ENCODE measurements at regions not wholly inside any gene's neighbourhood (a gene's known extent, or its start where the extent isn't known, plus 50 kb on each side); places are given as distances from the start of the nearest gene placed in this dataset.
A peak's percentile ranks its signal among the peaks of the same experiment; 100 is the strongest.
"Not testable (repeated sequence)": the region's sequence is repeated elsewhere in the genome, so short reads cannot be mapped to it uniquely, and the experiment has no call there.

DNA sequence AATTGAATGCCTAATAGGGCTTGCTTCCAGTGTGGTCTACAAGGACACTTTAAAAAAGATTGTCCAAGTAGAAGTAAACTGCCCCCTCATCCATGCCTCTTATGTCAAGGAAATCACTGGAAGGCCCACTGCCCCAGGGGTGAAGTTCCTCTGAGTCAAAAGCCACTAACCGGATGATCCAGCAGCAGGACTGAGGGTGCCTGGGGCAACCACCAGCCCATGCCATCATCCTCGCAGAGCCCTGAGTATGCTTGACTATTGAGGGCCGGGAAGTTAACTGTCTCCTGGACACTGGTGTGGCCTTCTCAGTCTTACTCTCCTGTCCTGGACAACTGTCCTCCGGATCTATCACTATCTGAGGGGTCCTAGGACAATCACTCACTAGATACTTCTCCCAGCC lies 411.5 kb downstream of the TENT5A start:
- DNase-seq (ENCODE audit: low spot score) = no peak

DNA sequence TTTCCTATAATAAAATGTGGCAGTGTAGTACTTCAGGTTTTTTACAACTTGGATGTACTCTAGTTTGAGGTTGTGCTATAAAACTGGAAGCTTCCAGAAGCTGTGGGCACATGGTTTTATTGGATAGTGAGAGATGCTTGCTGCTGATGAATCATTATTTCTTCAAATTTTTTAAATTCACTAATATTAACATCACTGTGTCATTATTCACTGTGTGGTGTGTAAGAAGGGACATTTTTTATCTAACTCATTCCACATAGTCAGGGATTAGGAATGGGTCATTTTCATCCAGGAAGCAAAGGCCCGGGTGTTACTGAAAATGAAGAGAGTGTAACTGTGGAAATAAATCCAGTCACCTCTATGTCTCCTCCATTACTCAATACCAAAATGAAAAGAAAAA lies 421.0 kb downstream of the TENT5A start:
- no peak for DNase-seq (ENCODE audit: low spot score)

DNA sequence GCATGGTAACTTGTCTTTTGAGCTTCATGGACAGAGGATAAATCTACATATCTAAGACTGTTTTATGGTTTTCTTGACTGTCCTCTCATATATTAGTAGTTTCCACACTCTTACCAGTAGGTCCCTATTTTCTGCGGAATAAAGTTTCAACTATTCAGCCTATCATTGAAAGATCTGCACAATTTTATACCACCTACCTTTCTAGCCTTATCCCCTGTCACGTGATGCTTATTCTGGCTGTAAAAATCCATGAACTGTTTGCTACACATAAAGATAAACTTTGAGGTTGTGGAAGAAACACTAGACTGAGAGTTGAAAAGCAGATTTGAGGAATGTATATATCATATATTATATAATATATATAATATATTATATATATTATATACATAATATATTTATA lies 423.8 kb downstream of the TENT5A start:
- DNase-seq (ENCODE audit: low spot score) = no peak

DNA sequence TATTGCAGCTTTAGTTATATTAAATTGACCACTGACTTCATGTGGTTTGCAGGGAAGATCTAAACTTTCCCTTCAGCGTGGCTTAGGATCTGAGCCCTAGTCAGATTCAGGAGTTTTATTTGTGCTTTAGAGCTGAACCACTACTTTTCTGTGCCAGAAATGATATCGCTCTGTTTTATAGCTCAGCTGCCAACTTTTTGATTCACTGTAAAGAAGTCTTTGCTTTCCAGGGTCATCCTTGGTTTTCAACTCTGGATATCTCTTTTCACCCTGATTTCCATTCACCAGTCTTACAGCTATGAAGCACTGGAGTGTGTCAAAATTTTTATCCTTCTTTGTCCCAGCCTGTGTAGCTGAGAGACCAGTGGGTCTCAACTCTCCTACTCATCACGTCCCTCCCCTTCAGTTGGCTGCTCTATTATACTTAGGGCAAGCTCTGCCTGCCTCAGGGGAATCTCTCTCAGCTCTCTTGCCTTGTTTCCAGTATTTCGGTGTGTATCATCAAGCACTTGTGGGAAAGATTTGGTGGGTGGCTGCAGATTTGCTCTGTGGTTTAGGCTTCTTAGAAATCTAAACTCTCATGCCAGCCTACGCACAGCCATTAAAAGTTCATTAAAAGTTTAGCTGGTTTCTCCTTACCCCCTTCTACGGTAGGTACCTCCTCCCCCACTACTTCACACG lies 425.5 kb downstream of the TENT5A start:
- no peak for DNase-seq (ENCODE audit: low spot score)

DNA sequence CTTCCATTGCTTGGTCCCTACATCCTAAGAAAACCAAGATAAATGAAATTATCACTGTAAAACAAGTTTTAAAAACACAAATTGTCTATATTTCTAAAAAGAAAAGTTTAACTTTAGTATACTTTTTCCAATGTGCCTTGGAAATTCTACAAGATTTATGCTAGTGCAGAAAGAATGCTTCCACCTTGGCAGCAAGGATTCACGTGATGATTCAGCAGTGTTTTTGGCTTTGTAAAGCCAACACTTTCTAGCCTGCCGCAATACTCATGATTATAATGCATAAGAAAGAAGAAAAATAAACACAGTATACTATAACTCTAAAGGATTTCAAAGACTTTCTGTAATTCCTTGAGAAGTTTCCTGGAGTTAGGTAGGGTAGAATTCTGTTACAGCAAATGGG lies 442.7 kb downstream of the TENT5A start:
- DNase-seq (ENCODE audit: low spot score) = no peak

DNA sequence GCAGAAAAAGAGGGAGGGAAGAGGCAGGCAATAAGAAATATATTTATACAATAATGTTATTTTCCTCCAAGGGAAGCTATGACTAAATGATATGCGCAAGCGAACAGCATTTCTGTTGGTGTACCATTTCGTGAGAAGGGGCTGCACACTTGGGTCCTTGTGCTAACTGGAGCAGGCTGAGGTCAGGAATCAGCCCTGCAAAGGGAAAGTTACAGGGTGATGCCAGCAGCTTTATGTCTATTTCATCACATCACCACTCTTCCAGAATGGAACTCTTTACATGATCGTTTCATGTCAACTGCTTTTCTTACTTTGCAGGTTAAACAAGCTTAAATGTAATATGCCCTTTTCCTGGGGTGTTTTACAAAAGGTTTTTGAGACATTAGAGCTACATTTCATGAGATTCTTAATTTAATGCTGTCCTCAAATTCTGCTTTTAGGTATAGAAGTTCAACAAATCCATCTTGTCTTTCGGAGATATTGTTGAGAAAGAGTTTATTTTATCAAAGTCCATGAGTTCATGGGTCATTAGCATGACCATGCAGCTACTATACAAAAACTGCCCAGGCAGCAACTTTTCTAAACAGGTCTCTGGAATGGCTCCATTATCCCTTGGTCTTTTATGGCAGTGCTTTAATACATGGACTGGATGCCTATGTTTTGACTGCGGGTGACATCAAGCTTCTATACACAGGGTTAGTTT lies 443.8 kb downstream of the TENT5A start:
- no peak for DNase-seq (ENCODE audit: low spot score)

DNA sequence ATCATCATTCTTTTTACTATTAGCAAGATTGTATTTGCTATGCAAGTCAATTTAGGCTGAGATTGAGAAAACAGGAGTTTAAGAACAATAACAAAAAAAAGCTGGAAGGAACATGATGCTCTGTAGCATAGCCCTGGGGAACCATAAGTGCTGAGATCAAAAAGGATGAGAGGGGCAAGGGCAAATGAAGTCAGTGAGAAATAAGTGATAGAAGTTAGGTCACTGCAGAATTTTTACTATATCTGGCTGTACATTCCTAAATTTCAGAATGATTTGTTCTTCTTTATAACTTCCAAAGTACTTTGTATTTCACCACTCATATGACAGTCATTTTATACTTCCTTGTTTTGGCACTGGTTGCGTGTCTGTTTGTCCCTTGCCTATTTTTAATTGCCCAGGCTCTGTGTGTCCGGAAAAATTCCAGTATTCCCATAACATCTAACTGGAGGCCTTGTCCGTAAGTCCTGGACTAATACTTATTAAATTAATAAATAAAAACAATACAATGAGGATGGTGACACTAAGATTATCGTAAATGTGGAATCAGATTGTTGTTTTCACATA lies 444.7 kb downstream of the TENT5A start:
- DNase-seq (ENCODE audit: low spot score) = no peak

DNA sequence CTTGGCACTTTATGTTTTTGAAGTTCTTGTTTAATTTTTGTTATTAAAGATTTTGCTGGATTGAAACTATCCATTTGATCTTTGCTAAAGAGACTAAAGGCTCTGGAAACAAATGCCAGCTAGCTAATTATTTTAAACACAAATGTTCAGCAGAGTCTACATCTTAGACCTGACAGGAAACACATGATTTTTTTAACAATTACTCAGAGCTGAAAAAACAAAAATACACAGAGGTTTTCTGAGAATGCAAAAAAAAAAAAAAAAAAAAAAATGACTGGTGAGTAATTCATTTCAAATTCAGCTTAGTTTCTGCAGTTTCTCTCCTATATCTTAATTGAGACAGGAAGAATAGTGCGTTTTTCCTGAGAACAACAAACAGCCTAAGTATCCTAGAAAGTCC lies 448.0 kb downstream of the TENT5A start:
- DNase-seq (ENCODE audit: low spot score) = no peak

DNA sequence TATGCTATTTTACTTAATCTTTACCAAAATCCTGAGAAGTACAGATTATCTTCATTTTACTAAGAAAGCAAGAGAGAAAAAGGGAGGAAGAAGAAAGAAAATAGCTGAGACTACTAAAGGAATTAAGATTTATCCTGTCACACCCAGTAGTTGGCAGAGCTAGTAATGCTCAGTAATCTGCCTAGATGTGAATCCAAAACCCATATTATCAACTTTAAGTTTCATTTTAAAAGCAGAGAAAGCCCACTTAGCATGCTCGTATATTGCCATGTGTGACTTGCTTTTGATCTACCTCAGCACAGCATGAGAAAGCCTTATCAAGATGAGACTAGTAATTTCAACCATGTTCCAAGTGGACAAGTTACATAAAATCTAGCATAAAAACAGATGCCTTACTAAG lies 451.5 kb downstream of the TENT5A start:
- no peak for DNase-seq (ENCODE audit: low spot score)

DNA sequence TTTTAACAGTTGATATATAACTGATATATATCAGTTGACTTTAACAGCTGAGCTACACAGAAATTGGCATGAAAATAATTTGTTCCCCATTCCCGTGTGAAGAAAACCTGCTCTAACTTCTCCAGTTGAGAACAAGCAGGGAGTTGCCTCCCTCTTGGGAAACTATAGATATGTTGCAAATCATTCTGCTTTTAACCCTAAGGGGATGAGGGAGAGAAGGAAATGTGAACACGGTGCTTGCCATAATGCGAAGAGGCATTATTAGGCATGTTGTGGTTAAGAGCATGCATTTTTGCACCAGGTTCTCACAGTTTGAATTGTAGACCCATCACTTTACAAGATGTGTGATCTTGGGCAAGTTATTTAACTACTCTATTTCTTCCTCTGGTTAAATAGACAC lies 453.7 kb downstream of the TENT5A start:
- no peak for DNase-seq (ENCODE audit: low spot score)

DNA sequence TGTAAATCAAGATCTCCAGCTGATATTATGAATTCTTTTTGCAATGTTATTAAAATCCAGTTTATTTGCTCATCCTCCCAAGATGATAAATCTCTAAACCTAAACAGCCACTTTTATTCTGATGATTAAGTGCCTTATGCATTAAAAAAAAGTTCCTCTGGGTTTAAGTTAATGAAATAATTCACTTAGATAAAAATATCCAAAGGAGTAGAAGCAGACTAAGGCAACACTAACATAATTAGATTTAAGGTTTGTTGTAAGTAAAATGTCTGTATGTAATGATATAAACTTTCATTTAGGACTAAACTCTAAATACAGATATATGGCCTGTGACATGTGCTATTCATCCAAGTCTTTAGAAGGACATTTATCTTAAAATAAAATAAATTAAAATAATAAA lies 457.2 kb downstream of the TENT5A start:
- DNase-seq (ENCODE audit: low spot score) = no peak

DNA sequence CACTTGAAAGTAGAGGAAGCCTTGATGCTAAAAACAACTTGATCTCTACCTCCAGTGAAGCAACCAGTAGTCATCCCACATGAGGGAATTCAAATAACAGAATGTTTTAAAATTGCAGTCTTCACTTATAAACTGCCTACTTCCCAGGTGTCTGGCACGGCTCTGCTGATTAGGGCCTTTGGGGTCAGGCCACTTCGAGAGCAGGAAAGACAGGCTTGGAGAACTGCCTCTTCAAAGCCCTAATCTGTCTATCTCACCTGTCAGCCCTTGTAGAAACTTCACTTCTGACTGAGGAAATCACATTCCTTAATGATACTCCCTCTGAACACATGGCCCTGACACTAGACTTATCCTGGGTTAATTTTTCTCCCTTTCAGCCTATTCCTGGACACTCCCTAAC lies 458.6 kb downstream of the TENT5A start:
- no peak for DNase-seq (ENCODE audit: low spot score)

DNA sequence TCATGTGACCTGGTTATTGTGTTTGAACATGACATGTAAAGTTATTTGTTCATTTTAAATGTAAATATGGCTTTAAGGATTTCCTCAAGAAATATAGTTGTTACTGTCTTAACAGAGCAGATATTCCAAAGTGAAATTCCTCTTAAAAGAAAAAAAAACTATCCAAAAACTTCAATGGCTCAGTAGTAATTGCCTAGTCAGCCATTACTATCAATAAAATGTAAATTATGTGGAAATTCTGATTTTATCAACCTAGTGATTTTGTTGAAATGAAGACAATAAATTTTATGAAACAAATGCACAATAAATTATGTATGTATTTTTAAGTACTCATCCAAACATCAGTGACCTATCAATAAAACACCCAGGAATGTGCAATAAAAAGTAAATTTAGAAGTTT lies 463.3 kb downstream of the TENT5A start:
- DNase-seq (ENCODE audit: low spot score) = no peak

DNA sequence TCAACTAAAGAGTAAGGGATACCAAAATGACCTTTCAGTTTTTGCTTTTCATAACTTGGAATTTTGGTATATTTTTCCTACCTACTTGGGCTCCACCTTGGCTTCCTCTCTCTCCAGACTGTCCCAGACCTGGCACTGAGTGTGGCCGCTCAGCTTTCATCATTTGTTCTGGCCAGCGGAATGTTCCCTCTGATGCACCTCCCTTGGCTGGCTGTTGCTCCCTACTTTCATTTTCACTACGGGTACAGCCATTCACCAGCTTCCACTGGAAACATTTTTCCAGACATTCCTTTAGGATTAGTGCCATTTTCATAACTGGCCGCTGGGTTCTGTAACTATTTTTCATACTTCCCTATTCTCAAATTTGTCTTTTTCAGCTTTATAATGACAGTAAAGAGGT lies 487.4 kb downstream of the TENT5A start:
- DNase-seq (ENCODE audit: low spot score) = no peak

DNA sequence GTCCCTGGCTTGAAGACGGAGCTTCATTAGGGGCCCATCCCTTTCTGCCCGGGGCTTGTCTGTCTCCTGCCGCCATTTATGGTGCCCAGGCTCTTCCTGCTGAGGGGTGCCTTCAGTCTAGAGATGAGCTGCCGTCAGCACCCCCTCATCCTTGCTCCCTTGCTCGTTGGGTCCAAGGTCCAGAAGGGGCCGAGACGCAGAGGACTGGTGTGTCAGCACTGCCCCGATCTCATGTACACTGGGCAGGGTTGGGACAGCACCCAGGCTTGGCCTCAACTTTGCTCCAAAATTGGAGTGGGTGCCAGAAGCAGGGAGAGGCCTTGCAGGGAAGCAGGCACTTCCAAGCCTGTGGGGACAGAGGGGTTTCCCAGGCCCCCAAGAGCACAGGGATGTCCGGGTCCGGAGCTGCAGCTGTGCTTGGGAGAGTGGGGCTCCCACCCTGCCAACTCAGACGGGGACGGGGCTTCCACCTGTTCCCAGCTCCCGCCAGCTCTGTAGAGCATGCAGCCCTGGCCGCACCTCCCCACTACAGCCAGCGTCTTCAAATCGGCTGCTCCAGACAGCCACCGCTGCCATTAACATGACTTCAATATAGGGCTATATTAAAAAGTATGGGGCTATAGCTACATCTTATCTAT lies 488.8 kb downstream of the TENT5A start:
- no peak for DNase-seq (ENCODE audit: low spot score)

DNA sequence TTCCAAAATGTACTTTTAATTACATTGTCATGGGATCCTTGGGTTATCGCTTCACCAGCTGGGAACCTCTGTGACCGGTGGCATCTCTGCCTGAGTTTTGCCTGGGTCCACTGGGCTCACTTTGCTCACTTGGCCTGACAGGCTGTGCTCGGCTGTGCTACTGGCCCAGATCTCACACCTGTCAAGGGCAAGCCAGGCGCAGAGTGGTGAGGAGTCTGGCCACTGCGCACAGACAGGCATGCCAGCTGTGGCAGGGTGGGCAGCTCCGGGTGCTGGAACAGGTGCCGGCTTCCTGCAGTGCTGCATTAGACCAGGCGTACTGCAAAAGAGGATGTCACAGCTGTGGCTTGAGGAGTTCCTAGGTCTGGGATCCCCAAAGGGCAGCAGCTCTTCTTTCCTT lies 489.8 kb downstream of the TENT5A start:
- DNase-seq (ENCODE audit: low spot score) = no peak

DNA sequence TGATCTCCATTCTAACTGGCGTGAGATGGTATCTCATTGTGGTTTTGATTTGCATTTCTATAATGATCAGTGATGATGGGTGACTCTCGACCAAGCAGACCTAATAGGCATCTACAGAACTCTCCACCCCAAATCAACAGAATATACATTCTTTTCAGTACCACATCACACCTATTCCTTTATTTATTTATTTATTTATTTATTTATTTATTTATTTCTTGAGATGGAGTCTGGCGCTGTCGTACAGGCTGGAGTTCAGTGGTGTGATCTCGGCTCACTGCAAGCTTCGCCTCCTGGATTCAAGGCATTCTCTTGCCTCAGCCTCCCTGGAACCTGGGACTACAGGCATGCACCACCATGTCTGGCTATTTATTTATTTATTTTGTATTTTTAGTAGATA lies 496.3 kb downstream of the TENT5A start:
- DNase-seq (ENCODE audit: low spot score) = not testable (repeated sequence)

DNA sequence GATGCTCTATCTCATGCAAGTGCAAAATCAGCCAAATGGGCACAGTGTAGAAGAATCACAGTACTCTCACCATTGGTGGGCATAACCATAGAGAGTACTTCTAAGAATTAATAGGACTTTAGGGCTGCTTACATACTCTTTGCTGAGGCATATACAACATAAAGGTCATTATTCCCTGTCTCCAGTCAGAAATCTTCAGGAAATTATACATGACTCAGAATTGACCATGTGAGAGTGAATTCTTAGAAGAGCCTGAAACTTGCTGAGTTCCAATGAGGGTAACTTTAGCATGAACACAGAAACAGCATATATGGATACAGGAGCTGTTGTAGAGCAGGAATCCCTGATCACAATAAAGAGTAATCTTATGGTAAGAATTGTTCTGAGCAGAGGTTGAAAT lies 498.7 kb downstream of the TENT5A start:
- DNase-seq (ENCODE audit: low spot score) = no peak

DNA sequence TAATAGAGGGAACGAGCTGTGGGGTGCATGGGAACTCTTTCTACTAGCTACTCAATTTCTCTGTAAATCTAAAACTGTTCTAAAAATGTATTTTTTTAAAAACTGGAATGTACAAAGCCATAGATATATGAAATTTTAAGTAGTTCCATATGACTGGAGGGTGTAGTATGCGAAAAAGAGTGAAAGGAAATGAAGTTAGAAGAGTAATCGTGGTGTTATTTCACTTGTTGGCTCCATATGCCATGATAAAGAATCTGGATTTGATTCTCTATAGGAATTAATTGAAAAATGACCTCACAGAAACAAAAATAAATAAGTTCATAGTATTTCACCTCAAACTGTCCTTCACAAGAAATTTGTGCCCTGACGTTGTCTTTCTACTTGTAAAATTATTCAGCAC lies 500.2 kb downstream of the TENT5A start:
- no peak for DNase-seq (ENCODE audit: low spot score)

DNA sequence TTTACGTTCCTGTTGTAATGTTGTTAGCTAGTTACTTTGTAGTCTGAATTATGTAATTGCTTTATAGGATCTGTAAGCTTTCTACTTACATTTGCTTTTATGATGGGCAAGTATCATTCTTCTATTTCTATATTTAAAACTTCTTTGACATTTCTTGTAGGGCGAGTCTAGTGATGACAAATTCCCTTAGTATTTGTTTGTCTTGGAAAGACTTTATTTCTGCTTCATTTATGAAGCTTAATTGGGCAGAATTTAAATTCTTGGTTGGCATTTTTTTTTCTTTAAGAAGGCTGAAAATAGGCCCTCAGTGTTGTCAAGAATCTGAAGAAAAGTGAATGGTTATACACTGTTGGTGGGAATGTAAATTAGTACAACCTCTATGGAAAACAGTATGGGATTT lies 506.3 kb downstream of the TENT5A start:
- no peak for DNase-seq (ENCODE audit: low spot score)

DNA sequence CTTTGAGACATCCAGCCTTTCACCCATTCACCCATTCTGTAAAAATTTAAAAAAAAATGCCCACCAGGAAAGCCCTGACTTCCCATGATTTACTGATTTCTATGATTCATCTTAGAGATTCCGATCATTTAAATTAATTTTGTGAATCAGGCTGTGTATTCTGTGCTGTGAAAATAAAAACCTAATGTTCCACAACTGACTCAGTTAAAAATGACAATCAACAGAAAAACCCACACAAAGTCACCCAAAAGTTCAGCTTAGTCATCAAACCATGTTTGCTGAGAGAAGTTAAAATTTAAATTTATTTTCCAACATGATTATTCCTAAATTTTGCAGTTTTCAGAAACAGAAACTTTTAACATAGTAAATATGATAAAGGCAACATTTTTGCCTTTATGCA lies 509.9 kb downstream of the TENT5A start:
- DNase-seq (ENCODE audit: low spot score) = no peak

DNA sequence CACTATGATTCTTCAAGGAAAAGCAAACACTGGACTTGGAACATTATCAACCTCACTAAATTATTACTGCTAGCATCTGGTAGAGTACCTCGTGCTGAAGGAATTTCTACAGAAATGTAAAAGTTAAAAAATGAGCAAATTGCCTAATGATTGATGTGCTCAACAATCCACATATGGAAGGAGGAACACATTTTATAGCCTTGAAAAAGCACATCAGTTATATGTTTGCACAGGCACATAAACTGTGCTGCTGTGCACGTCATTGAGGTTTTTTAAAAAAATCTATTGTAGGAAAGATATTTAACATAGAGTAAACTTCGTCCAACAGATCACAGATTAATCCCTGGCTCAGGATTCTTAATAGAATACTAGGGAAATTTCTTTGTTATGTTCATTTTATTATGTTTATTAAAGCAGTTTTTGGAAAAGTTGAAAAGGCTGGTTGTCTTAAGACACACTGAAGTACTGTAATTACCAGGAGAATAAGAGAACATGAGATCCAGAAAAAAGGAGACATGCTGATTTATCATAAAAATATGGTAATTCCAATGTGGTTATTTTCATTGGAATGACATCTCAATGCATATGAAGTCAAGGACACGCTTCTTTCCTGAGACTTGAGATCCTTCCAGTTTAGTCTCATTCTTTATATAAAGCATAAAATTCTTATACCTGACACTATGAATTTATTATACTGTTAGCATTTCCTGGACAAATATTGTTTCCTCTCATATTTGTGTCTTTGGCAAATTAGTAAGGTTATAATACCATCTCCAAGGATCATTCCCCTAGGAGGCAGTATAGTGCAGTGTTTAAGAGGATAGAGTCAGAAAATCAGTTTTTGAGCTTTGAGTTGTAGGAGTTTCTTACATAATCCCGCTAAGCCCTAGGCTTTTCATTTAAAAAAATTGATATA lies 511.1 kb downstream of the TENT5A start:
- peak; percentile 27 for DNase-seq (ENCODE audit: low spot score)

Data from HuH-7.5 (cell line).